Retinal pigment epithelial cell (primary cell): ENCODE measurements at regions not wholly inside any gene's neighbourhood (a gene's known extent, or its start where the extent isn't known, plus 50 kb on each side); places are given as distances from the start of the nearest gene placed in this dataset.

ENCODE experiments used
- DNase-seq: peaks from one replicate; pipeline ENCODE4 v3.0.0-alpha.2; 2010; ENCODE audit warnings: low read depth
- H3K4me3 ChIP-seq: 2 replicates; pipeline ENCODE4 v1.5.1; 2011; ENCODE audit warnings: mild to moderate bottlenecking, low read length, control low read depth, moderate library complexity
- CTCF ChIP-seq: conservative IDR thresholded peaks from 2 replicates; pipeline ENCODE4 v1.5.1; 2011; ENCODE audit warnings: low read depth, low read length, control low read depth, inconsistent platforms

GRCh38 chr2:181313845-181314244 is 143.3 kb upstream of the ITGA4 start:
- DNase-seq = no peak
- no peak for TF ChIP-seq CTCF
- no peak overlapping the region for H3K4me3 ChIP-seq

DNA sequence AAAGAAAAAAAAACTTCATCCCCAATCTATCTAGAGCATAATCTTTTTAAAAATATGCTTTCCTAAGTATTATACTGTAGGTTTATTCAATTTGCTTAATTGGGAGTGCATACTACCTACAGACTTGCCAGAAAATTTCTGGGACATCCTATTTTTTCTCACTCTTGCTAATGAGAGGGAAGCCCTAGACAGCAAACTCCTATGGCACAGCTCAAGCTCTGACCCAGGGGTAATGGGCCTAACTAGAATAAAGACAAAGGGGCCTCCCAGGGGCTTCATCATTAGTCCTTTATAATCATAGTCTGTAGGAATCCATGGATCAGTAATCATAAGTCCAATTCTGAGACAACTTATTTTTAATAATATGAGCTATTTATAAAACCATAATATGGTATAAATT is 142.6 kb upstream of the ITGA4 start:
- no peak for DNase-seq
- TF ChIP-seq CTCF = no peak
- no peak overlapping the region for H3K4me3 ChIP-seq

- DNase-seq = no peak
- no peak overlapping the region for H3K4me3 ChIP-seq
- no peak for TF ChIP-seq CTCF
These were observed 139.7 kb upstream of the ITGA4 start for GRCh38 chr2:181317511-181317910.

DNA sequence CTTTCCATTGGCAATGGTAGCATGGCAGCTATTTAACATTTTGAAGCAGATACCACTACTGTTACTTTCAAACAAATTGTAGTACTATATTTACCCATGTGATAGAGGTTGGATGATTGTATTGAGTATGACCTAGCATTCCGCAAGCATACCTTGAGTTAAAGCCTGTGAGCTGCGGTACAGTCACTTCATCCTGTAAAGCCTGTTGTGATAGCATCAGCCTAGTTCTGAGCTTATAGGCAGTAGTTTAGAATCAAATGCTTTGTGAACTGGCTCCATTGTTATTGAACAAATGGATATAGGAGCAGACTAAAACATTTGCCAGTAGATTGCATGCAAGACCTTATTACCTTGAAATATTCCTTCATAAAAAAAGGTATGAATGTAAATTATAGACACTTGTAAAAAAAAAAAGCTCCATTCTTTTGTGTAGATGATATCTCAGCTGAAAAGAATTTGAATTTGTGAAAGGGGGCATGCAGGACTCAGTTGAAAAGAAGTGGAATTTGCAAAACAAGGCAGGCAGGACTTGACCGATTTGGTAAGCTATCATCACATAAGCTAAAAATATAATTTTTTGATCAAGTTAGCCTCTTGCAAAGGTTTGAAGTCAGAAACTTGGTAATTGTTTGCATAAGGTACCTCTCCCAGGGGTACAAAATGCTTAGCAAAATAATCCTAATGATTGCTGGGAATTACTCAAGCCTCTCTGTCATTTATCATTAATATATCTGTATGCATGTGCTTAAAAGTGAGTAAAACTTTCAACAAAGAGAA is 138.5 kb upstream of the ITGA4 start:
- H3K4me3 ChIP-seq = no peak overlapping the region
- no peak for DNase-seq
- TF ChIP-seq CTCF = no peak

DNA sequence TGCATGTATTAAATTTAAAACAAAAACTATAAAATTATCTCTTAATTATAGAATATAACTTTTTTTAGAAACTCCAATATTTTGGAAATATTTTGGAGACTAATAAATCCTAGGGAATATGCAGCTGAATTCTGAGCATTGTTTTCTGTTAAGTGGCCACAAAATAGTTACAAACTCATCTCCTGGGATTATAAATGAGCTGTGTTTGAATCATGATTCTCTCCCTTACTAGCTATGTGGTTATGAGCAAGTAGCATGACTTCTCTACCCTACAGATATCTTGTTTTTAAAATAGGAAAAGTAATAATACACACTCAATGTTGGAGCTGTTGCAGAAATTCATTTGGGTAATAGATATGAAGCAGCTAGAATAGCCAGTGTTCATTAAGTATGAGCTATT is 137.9 kb upstream of the ITGA4 start:
- no peak overlapping the region for H3K4me3 ChIP-seq
- DNase-seq = no peak
- TF ChIP-seq CTCF = no peak

DNA sequence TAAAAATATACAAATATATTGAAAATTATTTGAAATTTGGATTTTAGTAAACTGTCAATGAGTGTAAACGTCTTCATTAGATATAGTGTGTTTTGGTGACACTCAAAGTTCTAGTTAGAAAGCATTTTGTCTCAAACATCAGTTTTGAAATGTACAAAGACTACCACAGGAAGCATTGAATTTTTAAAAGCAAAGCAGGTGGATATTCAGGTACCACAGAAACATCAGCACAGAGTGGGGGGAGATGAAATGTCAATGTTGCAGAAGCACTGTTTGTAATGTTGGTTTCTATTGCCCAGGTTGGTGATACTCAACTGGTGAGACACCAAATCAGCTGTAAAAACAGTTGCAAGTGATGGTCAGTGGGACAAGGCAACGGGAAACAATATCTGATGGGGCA is 136.5 kb upstream of the ITGA4 start:
- TF ChIP-seq CTCF = no peak

GRCh38 chr2:181324912-181325311 is 132.3 kb upstream of the ITGA4 start:
- H3K4me3 ChIP-seq = no peak overlapping the region
- no peak for DNase-seq
- TF ChIP-seq CTCF = no peak

More for the DNA sequence above, 136.5 kb upstream of the ITGA4 start:
- H3K4me3 ChIP-seq = no peak overlapping the region
- DNase-seq = no peak
